ENCODE measurements at regions not wholly inside any gene's neighbourhood (a gene's known extent, or its start where the extent isn't known, plus 50 kb on each side); places are given as distances from the start of the nearest gene placed in this dataset.

DNA sequence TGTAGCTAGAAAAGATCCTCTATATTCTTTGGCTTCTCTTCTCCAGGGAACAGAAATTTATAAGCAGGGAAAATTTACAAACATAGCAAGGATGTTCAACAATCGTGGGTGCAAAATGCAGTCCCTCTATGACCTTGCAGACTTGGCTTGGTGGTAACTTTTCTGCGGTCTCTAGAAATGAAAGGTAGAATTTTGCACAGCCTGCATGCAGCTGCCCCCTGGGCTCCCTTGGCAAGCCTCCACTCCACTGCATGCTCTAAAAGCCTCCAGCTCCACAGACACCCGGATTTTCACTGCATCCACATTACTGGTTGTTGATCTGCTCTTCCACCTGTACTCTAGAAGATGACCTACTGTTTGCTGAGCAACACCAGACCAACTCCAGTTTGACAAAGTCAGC, 236.5 kb upstream of the EYS start:
- ChIA-PET POLR2A (no interaction called here), CTCF (no interaction called here)
- Histone ChIP-seq H3K9me3 (ENCODE audit: control insufficient read depth, insufficient read depth, low read depth, low read length) (no peaks in the 10 kb centered on the region), H3K4me1 (ENCODE audit: control insufficient read depth, insufficient read depth, low read length) (no peaks in the 10 kb centered on the region), H3K36me3 (ENCODE audit: control insufficient read depth in 2 of 2, insufficient read depth in 1 of 2, low read length in 2 of 2) (no peaks in the 10 kb centered on the region), H3K27ac (ENCODE audit: extremely low read depth, low read depth, low read length) (no peak overlapping the region), H3K4me3 (ENCODE audit: low read depth, low read length) (no peak overlapping the region)
- TF ChIP-seq, protein P1, sequence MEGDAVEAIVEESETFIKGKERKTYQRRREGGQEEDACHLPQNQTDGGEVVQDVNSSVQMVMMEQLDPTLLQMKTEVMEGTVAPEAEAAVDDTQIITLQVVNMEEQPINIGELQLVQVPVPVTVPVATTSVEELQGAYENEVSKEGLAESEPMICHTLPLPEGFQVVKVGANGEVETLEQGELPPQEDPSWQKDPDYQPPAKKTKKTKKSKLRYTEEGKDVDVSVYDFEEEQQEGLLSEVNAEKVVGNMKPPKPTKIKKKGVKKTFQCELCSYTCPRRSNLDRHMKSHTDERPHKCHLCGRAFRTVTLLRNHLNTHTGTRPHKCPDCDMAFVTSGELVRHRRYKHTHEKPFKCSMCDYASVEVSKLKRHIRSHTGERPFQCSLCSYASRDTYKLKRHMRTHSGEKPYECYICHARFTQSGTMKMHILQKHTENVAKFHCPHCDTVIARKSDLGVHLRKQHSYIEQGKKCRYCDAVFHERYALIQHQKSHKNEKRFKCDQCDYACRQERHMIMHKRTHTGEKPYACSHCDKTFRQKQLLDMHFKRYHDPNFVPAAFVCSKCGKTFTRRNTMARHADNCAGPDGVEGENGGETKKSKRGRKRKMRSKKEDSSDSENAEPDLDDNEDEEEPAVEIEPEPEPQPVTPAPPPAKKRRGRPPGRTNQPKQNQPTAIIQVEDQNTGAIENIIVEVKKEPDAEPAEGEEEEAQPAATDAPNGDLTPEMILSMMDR (tag by site-specific recombination; IDR thresholded peaks at IDR 0.05): no peak
- TF ChIP-seq SCRT2 (tag by site-specific recombination; IDR thresholded peaks at IDR 0.05) (no peak), ZNF426 (tag by site-specific recombination; IDR thresholded peaks at IDR 0.05) (no peak), ZNF112 (tag by site-specific recombination; IDR thresholded peaks at IDR 0.05) (no peak)

DNA sequence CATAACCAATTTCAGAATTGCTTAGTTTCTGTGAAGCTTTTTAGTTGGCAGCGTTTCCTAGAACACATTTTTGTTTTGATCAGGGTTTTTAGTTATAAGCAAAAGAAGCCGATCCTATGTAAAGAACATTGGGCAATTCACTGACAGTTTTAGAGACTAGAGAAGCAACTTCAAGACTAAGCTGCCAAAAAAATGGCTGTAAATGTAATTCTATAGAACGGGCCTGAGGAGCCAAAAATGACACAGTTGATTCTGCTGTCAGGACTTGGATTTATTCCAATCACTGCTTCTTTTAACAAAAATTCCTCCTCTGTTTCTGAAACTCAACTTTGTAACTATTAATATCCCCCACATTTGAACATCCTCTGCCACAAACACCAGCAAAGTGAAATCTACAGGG, 236.0 kb upstream of the EYS start:
- Histone ChIP-seq H3K4me3 (ENCODE audit: low read depth, low read length) (no peak overlapping the region), H3K27ac (ENCODE audit: extremely low read depth, low read depth, low read length) (no peak overlapping the region), H3K36me3 (ENCODE audit: control insufficient read depth in 2 of 2, insufficient read depth in 1 of 2, low read length in 2 of 2) (no peaks in the 10 kb centered on the region), H3K4me1 (ENCODE audit: control insufficient read depth, insufficient read depth, low read length) (no peaks in the 10 kb centered on the region), H3K9me3 (ENCODE audit: control insufficient read depth, insufficient read depth, low read depth, low read length) (no peaks in the 10 kb centered on the region)
- CTCF ChIA-PET: no interaction called here
- TF ChIP-seq ZNF140 (tag by site-specific recombination; IDR thresholded peaks at IDR 0.05) (no peak), HOXA7 (CRISPR knock-in tag; IDR thresholded peaks at IDR 0.05; ENCODE audit: borderline replicate concordance) (no peak), KLF10 (tag by site-specific recombination; IDR thresholded peaks at IDR 0.05) (no peak), ZNF248 (tag by site-specific recombination; IDR thresholded peaks at IDR 0.05) (no peak), ZNF121 (tag by site-specific recombination; IDR thresholded peaks at IDR 0.05) (no peak), ZNF558 (tag by site-specific recombination; IDR thresholded peaks at IDR 0.05) (no peak), ZNF654 (tag by site-specific recombination; IDR thresholded peaks at IDR 0.05; ENCODE audit: low read depth) (no peak), ZNF239 (tag by site-specific recombination; IDR thresholded peaks at IDR 0.05) (no peak), ZNF404 (tag by site-specific recombination; IDR thresholded peaks at IDR 0.05) (no peak)
- TF ChIP-seq, protein P2, sequence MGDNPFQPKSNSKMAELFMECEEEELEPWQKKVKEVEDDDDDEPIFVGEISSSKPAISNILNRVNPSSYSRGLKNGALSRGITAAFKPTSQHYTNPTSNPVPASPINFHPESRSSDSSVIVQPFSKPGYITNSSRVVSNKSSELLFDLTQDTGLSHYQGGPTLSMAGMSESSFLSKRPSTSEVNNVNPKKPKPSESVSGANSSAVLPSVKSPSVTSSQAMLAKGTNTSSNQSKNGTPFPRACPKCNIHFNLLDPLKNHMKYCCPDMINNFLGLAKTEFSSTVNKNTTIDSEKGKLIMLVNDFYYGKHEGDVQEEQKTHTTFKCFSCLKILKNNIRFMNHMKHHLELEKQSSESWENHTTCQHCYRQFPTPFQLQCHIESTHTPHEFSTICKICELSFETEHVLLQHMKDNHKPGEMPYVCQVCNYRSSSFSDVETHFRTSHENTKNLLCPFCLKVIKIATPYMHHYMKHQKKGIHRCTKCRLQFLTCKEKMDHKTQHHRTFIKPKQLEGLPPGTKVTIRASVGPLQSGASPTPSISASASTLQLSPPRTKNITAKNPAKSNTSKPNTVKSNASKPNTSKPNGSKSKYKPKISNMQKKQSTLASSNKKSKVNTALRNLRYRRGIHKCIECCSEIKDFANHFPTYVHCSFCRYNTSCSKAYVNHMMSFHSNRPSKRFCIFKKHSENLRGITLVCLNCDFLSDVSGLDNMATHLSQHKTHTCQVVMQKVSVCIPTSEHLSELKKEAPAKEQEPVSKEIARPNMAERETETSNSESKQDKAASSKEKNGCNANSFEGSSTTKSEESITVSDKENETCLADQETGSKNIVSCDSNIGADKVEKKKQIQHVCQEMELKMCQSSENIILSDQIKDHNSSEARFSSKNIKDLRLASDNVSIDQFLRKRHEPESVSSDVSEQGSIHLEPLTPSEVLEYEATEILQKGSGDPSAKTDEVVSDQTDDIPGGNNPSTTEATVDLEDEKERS (tag by site-specific recombination; IDR thresholded peaks at IDR 0.05): no peak
- POLR2A ChIA-PET: no interaction called here

DNA sequence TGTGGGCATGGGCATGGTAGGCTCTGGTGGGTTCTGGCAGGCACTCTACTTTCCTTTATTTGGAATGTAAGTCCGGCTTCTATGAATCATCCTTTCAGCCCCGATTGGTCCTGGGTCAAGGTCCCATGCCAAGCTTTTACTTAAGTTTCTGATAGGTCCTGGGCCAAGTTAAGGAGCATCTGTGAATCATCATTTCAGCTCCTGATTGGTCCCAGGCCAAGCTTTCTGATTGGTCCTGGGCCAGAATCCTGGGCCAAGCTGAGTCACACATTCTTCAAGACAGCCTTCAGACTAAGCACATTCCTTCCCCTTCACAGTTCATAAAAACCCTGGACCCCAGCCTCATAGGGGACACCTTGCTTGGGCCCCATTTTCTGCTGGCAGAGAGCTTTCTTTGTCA, 231.0 kb upstream of the EYS start:
- POLR2A ChIA-PET: no interaction called here
- no peak overlapping the region for H3K4me3 ChIP-seq (ENCODE audit: low read depth, low read length)
- CTCF ChIA-PET: no interaction called here
- H3K27ac ChIP-seq (ENCODE audit: extremely low read depth, low read depth, low read length): no peak overlapping the region
- H3K9me3 ChIP-seq (ENCODE audit: control insufficient read depth, insufficient read depth, low read depth, low read length): no peaks in the 10 kb centered on the region
- H3K36me3 ChIP-seq (ENCODE audit: control insufficient read depth in 2 of 2, insufficient read depth in 1 of 2, low read length in 2 of 2): no peaks in the 10 kb centered on the region
- no peaks in the 10 kb centered on the region for H3K4me1 ChIP-seq (ENCODE audit: control insufficient read depth, insufficient read depth, low read length)
- TF ChIP-seq ZNF221 (tag by site-specific recombination; IDR thresholded peaks at IDR 0.05; ENCODE audit: borderline replicate concordance) (no peak), OSR2 (tag by site-specific recombination; IDR thresholded peaks at IDR 0.05) (no peak), ZIC2 (tag by site-specific recombination; IDR thresholded peaks at IDR 0.05) (no peak), KLF16 (tag by site-specific recombination; IDR thresholded peaks at IDR 0.05) (no peak), ZNF19 (tag by site-specific recombination; IDR thresholded peaks at IDR 0.05; ENCODE audit: low read depth) (no peak), ZNF292 (tag by site-specific recombination; IDR thresholded peaks at IDR 0.05; ENCODE audit: borderline replicate concordance, low read depth) (no peak)
- TF ChIP-seq, protein P3, sequence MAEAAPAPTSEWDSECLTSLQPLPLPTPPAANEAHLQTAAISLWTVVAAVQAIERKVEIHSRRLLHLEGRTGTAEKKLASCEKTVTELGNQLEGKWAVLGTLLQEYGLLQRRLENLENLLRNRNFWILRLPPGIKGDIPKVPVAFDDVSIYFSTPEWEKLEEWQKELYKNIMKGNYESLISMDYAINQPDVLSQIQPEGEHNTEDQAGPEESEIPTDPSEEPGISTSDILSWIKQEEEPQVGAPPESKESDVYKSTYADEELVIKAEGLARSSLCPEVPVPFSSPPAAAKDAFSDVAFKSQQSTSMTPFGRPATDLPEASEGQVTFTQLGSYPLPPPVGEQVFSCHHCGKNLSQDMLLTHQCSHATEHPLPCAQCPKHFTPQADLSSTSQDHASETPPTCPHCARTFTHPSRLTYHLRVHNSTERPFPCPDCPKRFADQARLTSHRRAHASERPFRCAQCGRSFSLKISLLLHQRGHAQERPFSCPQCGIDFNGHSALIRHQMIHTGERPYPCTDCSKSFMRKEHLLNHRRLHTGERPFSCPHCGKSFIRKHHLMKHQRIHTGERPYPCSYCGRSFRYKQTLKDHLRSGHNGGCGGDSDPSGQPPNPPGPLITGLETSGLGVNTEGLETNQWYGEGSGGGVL (tag by site-specific recombination; IDR thresholded peaks at IDR 0.05): no peak

Measured in HEK293 (cell line).